ENCODE measurements at regions not wholly inside any gene's neighbourhood (a gene's known extent, or its start where the extent isn't known, plus 50 kb on each side); places are given as distances from the start of the nearest gene placed in this dataset.

- Histone ChIP-seq H3K4me1 (ENCODE audit: control insufficient read depth in 2 of 2, insufficient read depth in 1 of 2, low read depth in 1 of 2, low read length in 2 of 2) (peaks cover 0 to 4% of the 10 kb centered on the region in 2 donors), H3K36me3 (replicated peaks in 1 of 2; ENCODE audit: control insufficient read depth in 2 of 2, insufficient read depth in 2 of 2, low read length in 2 of 2) (no peaks in the 10 kb centered on the region), H3K14ac (ENCODE audit: low read length) (no peak overlapping the region), H2BK15ac (ENCODE audit: low read length) (no peak overlapping the region), H2BK120ac (ENCODE audit: low read depth, low read length) (no peak overlapping the region), H2BK5ac (ENCODE audit: low read length) (no peak overlapping the region), H3K79me1 (ENCODE audit: low read depth, low read length) (no peaks in the 10 kb centered on the region), H3K23ac (ENCODE audit: low read depth, low read length, poor library complexity) (no peak overlapping the region), H3K4ac (ENCODE audit: low read length) (no peak overlapping the region), H3K18ac (ENCODE audit: low read length) (no peak overlapping the region), H2AK5ac (ENCODE audit: low read depth, low read length) (no peak overlapping the region), H2AFZ (ENCODE audit: low read length) (no peak overlapping the region), H3K9me3 (replicated peaks in 1 of 2; ENCODE audit: control insufficient read depth in 2 of 2, insufficient read depth in 1 of 2, low read depth in 1 of 2, low read length in 2 of 2) (peaks cover 0 to 2% of the 10 kb centered on the region in 2 donors), H3K27me3 (ENCODE audit: control insufficient read depth in 3 of 3, insufficient read depth in 3 of 3, low read depth in 1 of 3, low read length in 3 of 3) (peaks cover 0 to 10% (median 0%) of the 10 kb centered on the region in 3 experiments), H4K8ac (ENCODE audit: low read depth, low read length) (no peak overlapping the region), H3K4me3 (ENCODE audit: low read length in 2 of 2) (no peak overlapping the region), H3K27ac (replicated peaks; ENCODE audit: low read length) (no peak overlapping the region), H2BK12ac (ENCODE audit: low read length) (no peak overlapping the region), H3K4me2 (ENCODE audit: insufficient read depth, low read length, poor library complexity, severe bottlenecking) (no peak overlapping the region), H4K91ac (ENCODE audit: low read depth, low read length, poor library complexity) (no peak overlapping the region), H3K9ac (ENCODE audit: low read depth, low read length, poor library complexity) (no peak overlapping the region)
- DNase-seq (ENCODE audit: low spot score): no peak
- WGBS, 2 donors (ENCODE audit: extremely low coverage in 2 of 2, insufficient read length in 2 of 2, insufficient replicate concordance in 1 of 2): no CpG with 5 or more reads among the region's 10 CpGs
These were observed 50.4 kb upstream of the FMOD start for GRCh38 chr1:203401199-203401877.

- Histone ChIP-seq H3K9ac (ENCODE audit: low read depth, low read length, poor library complexity) (no peak overlapping the region), H2BK15ac (ENCODE audit: low read length) (no peak overlapping the region), H3K23ac (ENCODE audit: low read depth, low read length, poor library complexity) (no peak overlapping the region), H3K18ac (ENCODE audit: low read length) (no peak overlapping the region), H3K79me1 (ENCODE audit: low read depth, low read length) (no peaks in the 10 kb centered on the region), H3K27ac (replicated peaks; ENCODE audit: low read length) (no peak overlapping the region), H3K4ac (ENCODE audit: low read length) (no peak overlapping the region), H2BK12ac (ENCODE audit: low read length) (no peak overlapping the region), H3K4me1 (ENCODE audit: control insufficient read depth in 2 of 2, insufficient read depth in 1 of 2, low read depth in 1 of 2, low read length in 2 of 2) (peaks cover 0 to 4% of the 10 kb centered on the region in 2 donors), H2BK120ac (ENCODE audit: low read depth, low read length) (no peak overlapping the region), H4K8ac (ENCODE audit: low read depth, low read length) (no peak overlapping the region), H2AFZ (ENCODE audit: low read length) (no peak overlapping the region), H3K9me3 (replicated peaks in 1 of 2; ENCODE audit: control insufficient read depth in 2 of 2, insufficient read depth in 1 of 2, low read depth in 1 of 2, low read length in 2 of 2) (peaks cover 0 to 2% of the 10 kb centered on the region in 2 donors), H2AK5ac (ENCODE audit: low read depth, low read length) (no peak overlapping the region), H3K27me3 (ENCODE audit: control insufficient read depth in 3 of 3, insufficient read depth in 3 of 3, low read depth in 1 of 3, low read length in 3 of 3) (peaks cover 0 to 10% (median 0%) of the 10 kb centered on the region in 3 experiments), H3K36me3 (replicated peaks in 1 of 2; ENCODE audit: control insufficient read depth in 2 of 2, insufficient read depth in 2 of 2, low read length in 2 of 2) (no peaks in the 10 kb centered on the region), H3K4me2 (ENCODE audit: insufficient read depth, low read length, poor library complexity, severe bottlenecking) (no peak overlapping the region), H3K4me3 (ENCODE audit: low read length in 2 of 2) (no peak overlapping the region), H2BK5ac (ENCODE audit: low read length) (no peak overlapping the region), H3K14ac (ENCODE audit: low read length) (no peak overlapping the region), H4K91ac (ENCODE audit: low read depth, low read length, poor library complexity) (no peak overlapping the region)
- DNase-seq (ENCODE audit: low spot score): no peak
- no CpG with 5 or more reads among the region's 3 CpGs for WGBS, 2 donors (ENCODE audit: extremely low coverage in 2 of 2, insufficient read length in 2 of 2, insufficient replicate concordance in 1 of 2)
These were observed 51.2 kb upstream of the FMOD start for GRCh38 chr1:203402152-203402551.

GRCh38 chr1:203402629-203403337, 51.9 kb upstream of the FMOD start:
- Histone ChIP-seq H3K27me3 (ENCODE audit: control insufficient read depth in 3 of 3, insufficient read depth in 3 of 3, low read depth in 1 of 3, low read length in 3 of 3) (peaks cover 0 to 10% (median 0%) of the 10 kb centered on the region in 3 experiments), H3K4me3 (ENCODE audit: low read length in 2 of 2) (no peak overlapping the region), H3K23ac (ENCODE audit: low read depth, low read length, poor library complexity) (no peak overlapping the region), H3K27ac (replicated peaks; ENCODE audit: low read length) (peak overlapping the region; percentile 3), H2BK120ac (ENCODE audit: low read depth, low read length) (no peak overlapping the region), H4K91ac (ENCODE audit: low read depth, low read length, poor library complexity) (no peak overlapping the region), H3K36me3 (replicated peaks in 1 of 2; ENCODE audit: control insufficient read depth in 2 of 2, insufficient read depth in 2 of 2, low read length in 2 of 2) (no peaks in the 10 kb centered on the region), H3K9ac (ENCODE audit: low read depth, low read length, poor library complexity) (no peak overlapping the region), H3K4me1 (ENCODE audit: control insufficient read depth in 2 of 2, insufficient read depth in 1 of 2, low read depth in 1 of 2, low read length in 2 of 2) (peaks cover 0 to 4% of the 10 kb centered on the region in 2 donors), H3K18ac (ENCODE audit: low read length) (no peak overlapping the region), H2AFZ (ENCODE audit: low read length) (no peak overlapping the region), H2BK5ac (ENCODE audit: low read length) (no peak overlapping the region), H2AK5ac (ENCODE audit: low read depth, low read length) (no peak overlapping the region), H3K4me2 (ENCODE audit: insufficient read depth, low read length, poor library complexity, severe bottlenecking) (no peak overlapping the region), H2BK12ac (ENCODE audit: low read length) (no peak overlapping the region), H3K14ac (ENCODE audit: low read length) (no peak overlapping the region), H2BK15ac (ENCODE audit: low read length) (no peak overlapping the region), H3K9me3 (replicated peaks in 1 of 2; ENCODE audit: control insufficient read depth in 2 of 2, insufficient read depth in 1 of 2, low read depth in 1 of 2, low read length in 2 of 2) (no peaks in the 10 kb centered on the region), H3K4ac (ENCODE audit: low read length) (no peak overlapping the region), H4K8ac (ENCODE audit: low read depth, low read length) (no peak overlapping the region), H3K79me1 (ENCODE audit: low read depth, low read length) (no peaks in the 10 kb centered on the region)
- WGBS, 2 donors (ENCODE audit: extremely low coverage in 2 of 2, insufficient read length in 2 of 2, insufficient replicate concordance in 1 of 2): no CpG with 5 or more reads among the region's 6 CpGs
- no peak for DNase-seq (ENCODE audit: low spot score)

- Histone ChIP-seq H3K4me2 (ENCODE audit: insufficient read depth, low read length, poor library complexity, severe bottlenecking) (no peak overlapping the region), H3K27me3 (ENCODE audit: control insufficient read depth in 3 of 3, insufficient read depth in 3 of 3, low read depth in 1 of 3, low read length in 3 of 3) (peaks cover 0 to 10% (median 0%) of the 10 kb centered on the region in 3 experiments), H3K18ac (ENCODE audit: low read length) (no peak overlapping the region), H4K8ac (ENCODE audit: low read depth, low read length) (no peak overlapping the region), H3K4ac (ENCODE audit: low read length) (no peak overlapping the region), H3K9ac (ENCODE audit: low read depth, low read length, poor library complexity) (no peak overlapping the region), H3K4me3 (ENCODE audit: low read length in 2 of 2) (no peak overlapping the region), H3K79me1 (ENCODE audit: low read depth, low read length) (no peaks in the 10 kb centered on the region), H2BK5ac (ENCODE audit: low read length) (no peak overlapping the region), H3K27ac (replicated peaks; ENCODE audit: low read length) (no peak overlapping the region), H3K36me3 (replicated peaks in 1 of 2; ENCODE audit: control insufficient read depth in 2 of 2, insufficient read depth in 2 of 2, low read length in 2 of 2) (no peaks in the 10 kb centered on the region), H2AK5ac (ENCODE audit: low read depth, low read length) (no peak overlapping the region), H2BK15ac (ENCODE audit: low read length) (no peak overlapping the region), H3K4me1 (ENCODE audit: control insufficient read depth in 2 of 2, insufficient read depth in 1 of 2, low read depth in 1 of 2, low read length in 2 of 2) (peaks cover 0 to 4% of the 10 kb centered on the region in 2 donors), H4K91ac (ENCODE audit: low read depth, low read length, poor library complexity) (no peak overlapping the region), H2BK12ac (ENCODE audit: low read length) (no peak overlapping the region), H3K9me3 (replicated peaks in 1 of 2; ENCODE audit: control insufficient read depth in 2 of 2, insufficient read depth in 1 of 2, low read depth in 1 of 2, low read length in 2 of 2) (peaks cover 0 to 2% of the 10 kb centered on the region in 2 donors), H3K14ac (ENCODE audit: low read length) (no peak overlapping the region), H3K23ac (ENCODE audit: low read depth, low read length, poor library complexity) (no peak overlapping the region), H2BK120ac (ENCODE audit: low read depth, low read length) (no peak overlapping the region), H2AFZ (ENCODE audit: low read length) (no peak overlapping the region)
- DNase-seq (ENCODE audit: low spot score): no peak
- WGBS, 2 donors (ENCODE audit: extremely low coverage in 2 of 2, insufficient read length in 2 of 2, insufficient replicate concordance in 1 of 2): no CpG with 5 or more reads among the region's 5 CpGs
These were observed 52.7 kb upstream of the FMOD start for GRCh38 chr1:203403586-203403985.

Data from neuronal stem cell (in vitro differentiated cells).